ENCODE measurements at regions not wholly inside any gene's neighbourhood (a gene's known extent, or its start where the extent isn't known, plus 50 kb on each side); places are given as distances from the start of the nearest gene placed in this dataset.
"Not testable (repeated sequence)": the region's sequence is repeated elsewhere in the genome, so short reads cannot be mapped to it uniquely, and the experiment has no call there.

- DNase-seq: no peak
These were observed 1186.6 kb upstream of the SEMA6A start for GRCh38 chr5:117761186-117761585.

- no peak for DNase-seq
These were observed 1185.4 kb upstream of the SEMA6A start for GRCh38 chr5:117759849-117760499.

DNA sequence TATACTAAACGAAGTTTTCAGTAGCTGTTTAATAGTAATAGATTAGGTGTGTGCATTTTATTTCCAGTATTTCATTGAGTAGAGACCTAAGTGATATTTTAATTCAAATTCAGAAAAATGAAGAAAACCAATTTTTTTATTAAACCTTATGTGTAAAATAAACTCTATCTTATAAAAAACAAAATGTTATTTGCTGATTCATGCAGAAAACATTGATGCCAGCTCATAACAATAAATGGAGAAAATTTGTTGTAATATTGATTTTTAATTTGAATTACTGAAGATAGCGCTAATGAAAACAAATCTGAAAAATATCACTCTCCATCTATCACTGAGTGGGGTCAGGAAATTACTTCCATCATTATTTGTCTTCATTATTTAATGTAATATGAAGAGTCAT lies 1177.8 kb upstream of the SEMA6A start:
- no peak for DNase-seq

- DNase-seq: no peak
These were observed 1173.7 kb upstream of the SEMA6A start for GRCh38 chr5:117748336-117748735.

GRCh38 chr5:117743337-117743736 lies 1168.7 kb upstream of the SEMA6A start:
- no peak for DNase-seq

DNA sequence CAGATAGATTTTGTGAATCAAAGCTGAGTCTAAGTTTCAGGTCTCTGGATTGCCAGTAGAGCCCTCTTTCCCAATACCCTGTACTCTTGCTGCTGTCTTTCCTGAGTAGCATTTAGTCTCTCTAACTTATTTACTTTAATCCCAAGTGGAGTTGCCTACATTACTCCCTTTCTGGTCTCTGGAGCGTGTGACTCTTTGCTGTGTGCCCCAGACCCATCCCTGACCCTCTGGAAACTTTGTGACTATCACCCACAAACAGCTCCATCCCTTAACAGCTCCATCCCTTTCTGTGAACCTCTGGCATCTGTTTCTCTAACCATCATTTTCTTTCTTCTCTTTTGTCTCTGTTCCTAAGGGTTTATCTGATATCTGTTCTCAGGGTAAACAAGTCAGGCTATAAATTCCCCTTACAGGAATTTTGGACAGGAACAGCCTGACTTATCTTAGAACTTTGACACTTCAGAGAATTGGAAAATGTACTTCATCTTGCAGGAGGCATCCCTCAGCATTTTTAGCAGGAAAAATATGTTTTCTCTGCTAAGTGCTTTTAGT lies 1167.1 kb upstream of the SEMA6A start:
- DNase-seq: no peak

DNA sequence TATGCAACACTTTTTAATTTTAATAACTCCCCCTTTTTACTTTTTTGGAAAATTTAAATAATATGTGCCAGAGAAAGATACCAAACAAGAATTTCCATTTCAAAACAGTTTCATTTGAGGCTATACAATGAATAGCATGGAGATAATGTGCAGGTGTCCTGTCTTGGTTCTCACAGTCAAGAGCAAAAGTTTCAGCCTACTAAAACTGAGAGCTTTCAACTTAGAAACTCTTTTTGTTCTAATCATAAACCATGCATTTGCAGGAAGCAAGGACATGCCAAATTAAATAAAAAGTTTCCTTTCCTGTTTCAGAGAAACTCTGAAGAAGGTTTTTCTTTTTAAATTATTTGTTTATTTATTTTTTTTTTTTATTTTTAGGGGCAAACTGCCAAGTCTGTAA lies 1165.6 kb upstream of the SEMA6A start:
- no peak for DNase-seq

- DNase-seq: no peak
These were observed 1163.9 kb upstream of the SEMA6A start for GRCh38 chr5:117738571-117738970.

DNA sequence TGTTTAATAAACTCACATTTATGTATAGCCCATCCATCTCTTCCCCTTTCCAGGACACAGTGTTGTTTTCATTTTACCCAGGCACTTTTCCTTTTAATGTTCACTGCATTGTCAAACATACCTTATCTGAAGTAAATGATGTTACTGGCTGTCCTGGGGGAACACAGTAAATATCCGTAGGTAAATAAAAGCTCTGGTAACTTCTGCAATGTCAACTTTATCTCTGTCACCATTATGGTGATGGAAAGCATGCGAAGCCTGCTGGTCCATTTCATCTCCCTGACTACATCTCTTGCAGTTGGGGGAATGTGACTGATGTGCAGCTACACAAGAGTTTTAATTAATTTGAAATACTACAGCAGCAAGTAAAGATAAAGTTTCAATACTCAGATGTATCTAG lies 1162.1 kb upstream of the SEMA6A start:
- DNase-seq: no peak

GRCh38 chr5:117734056-117734455 lies 1159.4 kb upstream of the SEMA6A start:
- DNase-seq: no peak

DNA sequence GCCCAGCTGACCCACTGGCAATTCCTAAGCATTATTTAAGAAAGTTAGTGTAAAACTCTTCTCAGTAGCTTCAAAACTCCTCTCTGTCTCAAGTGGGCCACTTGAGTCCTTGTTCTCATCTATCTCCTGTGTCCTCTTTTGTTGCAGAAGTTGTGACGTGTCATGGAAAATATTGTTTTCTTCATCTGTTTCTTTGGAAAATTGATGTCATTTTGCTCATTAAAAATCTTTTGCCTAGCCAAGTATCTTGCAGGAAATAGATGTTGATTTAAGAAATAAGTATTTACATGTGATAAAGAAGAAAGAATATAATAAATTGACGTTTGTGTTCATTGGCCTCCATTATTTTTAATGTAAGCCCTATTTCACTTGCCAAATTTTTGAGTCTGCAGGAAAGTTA lies 1158.4 kb upstream of the SEMA6A start:
- DNase-seq: no peak

DNA sequence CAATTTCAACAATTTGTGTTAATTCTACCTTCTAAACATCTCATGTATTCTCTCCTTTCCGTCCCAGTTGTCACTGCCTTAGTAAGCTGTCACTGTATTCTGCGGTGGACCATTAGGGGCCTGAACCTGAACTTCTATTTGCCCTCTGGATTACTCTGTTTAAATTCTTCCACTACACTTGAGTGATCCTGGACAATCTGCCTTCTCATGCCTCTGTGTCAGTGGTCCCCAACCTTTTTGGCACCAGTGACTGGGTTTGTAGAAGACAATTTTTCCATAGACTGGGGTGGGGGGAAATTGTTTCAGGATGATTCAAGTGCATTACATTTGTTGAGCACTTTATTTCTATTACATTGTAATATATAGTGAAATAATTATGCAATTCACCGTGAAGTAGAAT lies 1157.6 kb upstream of the SEMA6A start:
- DNase-seq: no peak

- no peak for DNase-seq
These were observed 1156.8 kb upstream of the SEMA6A start for GRCh38 chr5:117731446-117731845.

- not testable (repeated sequence) for DNase-seq
These were observed 1146.2 kb upstream of the SEMA6A start for GRCh38 chr5:117720784-117721183.

GRCh38 chr5:117719413-117719812 lies 1144.8 kb upstream of the SEMA6A start:
- no peak for DNase-seq

- DNase-seq: no peak
These were observed 1139.1 kb upstream of the SEMA6A start for GRCh38 chr5:117713585-117714198.

DNA sequence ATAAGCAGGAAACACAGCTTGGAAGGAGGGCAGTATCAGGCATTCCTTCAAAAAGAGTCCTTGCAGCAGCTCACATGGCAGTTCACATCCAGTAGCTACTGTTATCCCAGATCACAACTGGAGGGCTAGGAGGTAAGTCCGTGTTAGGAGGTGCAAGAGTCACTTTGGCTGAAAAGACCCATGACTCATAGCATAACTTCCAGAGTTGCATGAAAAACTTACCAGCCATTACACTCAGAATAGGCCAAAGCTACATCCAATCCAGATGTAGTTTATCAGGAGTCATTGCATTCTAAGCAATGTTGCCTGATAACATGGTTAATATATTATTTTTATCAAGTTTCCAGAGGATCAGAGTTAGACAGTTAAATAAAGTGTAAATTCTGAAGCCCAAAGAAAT lies 1126.4 kb upstream of the SEMA6A start:
- no peak for DNase-seq

GRCh38 chr5:117692606-117693005 lies 1118.0 kb upstream of the SEMA6A start:
- no peak for DNase-seq

DNA sequence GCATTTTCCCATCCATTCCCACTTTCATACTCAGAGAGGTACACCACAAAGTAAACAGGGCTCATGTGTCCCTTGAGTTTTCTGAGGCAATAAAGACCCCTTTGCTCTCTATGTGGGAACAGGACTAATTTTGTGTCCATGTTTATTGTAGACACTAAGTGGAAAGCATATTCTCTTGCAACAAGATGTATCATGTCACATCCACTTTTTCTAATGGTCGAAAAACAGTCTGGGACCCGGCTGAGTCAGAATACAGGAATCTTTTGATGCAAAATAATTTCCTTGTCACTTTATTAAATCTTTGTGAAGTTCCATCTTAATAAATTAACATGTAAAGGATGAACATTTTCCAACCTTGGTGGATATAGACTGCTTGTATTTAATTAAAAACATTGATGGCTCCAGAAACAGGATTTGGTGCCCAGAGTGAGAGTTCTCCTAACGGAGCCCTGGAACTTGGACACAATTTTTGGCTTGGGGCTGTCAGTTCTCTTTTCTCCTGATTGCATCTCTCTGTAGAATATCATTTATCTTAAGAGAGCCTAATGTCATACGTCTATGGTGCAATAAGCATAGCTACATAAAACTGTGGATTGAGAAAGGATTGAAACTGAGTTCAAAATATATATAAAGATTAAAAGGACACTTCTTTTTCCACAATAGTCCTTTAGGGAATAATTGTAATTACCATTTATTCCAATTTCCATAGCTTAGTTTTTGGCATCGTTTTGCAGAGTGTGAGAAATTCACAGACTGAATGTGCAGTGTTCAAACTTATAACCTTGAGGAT lies 1116.7 kb upstream of the SEMA6A start:
- DNase-seq: no peak

DNA sequence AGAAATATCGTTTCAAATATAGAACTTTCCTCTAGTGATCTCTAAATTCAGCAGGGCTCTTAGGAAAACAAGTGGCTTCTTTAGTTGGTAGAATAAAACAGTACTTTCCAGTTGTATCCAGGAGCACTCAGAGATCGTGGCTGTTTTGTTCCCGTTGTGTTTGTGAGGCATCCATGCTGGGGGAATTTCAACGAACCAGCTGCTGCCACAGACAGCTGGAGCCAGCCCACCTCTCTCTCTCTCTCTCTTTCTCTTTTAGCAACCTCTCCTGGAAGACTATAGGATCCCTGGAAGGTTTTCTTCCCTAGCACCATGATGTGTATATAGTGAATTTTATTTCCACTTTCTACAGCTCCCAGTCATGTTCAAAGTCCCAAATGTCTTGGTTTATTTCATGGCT lies 1116.0 kb upstream of the SEMA6A start:
- no peak for DNase-seq

DNA sequence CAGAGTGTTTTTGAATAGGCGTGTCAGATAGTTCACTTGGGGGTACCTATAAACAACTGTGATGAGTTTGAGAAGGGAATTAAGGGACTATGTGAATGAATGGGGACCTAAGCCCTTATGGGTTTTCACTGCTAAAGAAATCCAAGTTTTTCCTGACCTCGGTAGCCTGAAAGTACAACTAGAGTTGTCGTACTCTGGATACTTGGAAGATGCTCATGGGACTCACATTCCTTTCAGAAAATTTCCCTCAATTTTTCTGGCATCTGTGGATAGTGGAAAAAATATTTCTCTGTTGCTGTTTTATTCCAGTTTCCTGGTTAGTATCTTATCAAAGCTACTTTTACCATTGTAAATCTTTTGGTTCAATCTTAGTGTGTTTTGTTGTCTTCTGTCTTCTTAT lies 1112.3 kb upstream of the SEMA6A start:
- DNase-seq: no peak

DNA sequence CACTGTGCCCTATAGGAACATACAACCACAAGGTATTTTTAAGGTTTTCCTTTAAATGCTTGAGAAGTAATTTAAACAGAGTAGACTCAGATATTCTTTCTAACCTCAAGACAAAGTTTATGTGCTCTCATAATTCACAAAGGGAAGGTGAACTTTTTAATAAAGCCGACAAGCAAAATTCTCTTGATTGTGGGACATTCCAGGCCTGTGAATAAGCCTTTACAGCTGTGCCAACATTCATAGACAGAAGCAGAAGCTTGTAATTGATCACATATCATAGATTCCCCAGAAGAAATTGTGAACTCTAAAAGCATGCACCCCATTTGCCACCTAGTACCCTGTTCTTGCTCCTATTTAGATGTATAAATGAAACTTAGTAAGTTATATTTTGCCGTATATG lies 1107.8 kb upstream of the SEMA6A start:
- no peak for DNase-seq

- no peak for DNase-seq
These were observed 1107.0 kb upstream of the SEMA6A start for GRCh38 chr5:117681431-117682254.
